ENCODE measurements at regions not wholly inside any gene's neighbourhood (a gene's known extent, or its start where the extent isn't known, plus 50 kb on each side); places are given as distances from the start of the nearest gene placed in this dataset.

DNA sequence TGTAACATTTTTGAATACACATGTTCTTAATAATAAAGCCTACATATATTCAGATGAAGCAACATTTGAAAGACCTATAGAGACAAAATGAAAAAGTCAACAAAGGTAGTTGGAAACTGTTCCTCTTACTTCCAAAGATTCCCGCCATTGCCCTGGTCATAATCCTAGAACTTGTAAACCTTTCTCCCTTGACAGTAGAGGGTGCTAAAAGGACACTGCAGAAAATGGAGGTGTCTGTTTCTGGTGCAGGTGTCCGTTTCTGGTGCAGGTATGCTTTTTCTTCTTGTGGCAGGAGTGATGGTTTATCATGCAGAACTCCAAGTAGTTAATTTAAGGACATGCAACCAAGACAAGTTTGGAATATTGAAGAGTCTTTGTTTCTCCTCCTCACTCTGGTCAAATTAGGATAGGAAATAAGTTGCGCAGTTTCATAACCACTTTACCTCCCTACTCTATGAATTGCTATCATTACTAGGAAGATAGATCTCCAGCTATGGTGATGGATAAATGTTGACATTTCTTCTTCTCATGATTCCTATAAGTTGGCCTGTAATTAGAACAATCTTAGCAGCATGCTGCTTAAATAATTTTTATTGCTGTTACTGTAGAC is 56.0 kb upstream of the FAM174A start:
- no peak overlapping the region for H3K9ac ChIP-seq (ENCODE audit: low read length in 2 of 2)
- H3K4me1 ChIP-seq (ENCODE audit: control insufficient read depth, insufficient read depth, low read length): no peaks in the 10 kb centered on the region
- no peaks in the 10 kb centered on the region for H3K9me3 ChIP-seq (ENCODE audit: control insufficient read depth in 2 of 2, low read length in 2 of 2)
- no peak overlapping the region for H3K27ac ChIP-seq (ENCODE audit: low read length)
- H3K27me3 ChIP-seq (ENCODE audit: control insufficient read depth in 1 of 2, insufficient read depth in 2 of 2, low read length in 2 of 2): no peaks in the 10 kb centered on the region
- H3K4me3 ChIP-seq (ENCODE audit: low read length in 2 of 2): no peak overlapping the region
- no peaks in the 10 kb centered on the region for H3K36me3 ChIP-seq (ENCODE audit: control insufficient read depth in 2 of 2, insufficient read depth in 2 of 2, low read length in 2 of 2)

DNA sequence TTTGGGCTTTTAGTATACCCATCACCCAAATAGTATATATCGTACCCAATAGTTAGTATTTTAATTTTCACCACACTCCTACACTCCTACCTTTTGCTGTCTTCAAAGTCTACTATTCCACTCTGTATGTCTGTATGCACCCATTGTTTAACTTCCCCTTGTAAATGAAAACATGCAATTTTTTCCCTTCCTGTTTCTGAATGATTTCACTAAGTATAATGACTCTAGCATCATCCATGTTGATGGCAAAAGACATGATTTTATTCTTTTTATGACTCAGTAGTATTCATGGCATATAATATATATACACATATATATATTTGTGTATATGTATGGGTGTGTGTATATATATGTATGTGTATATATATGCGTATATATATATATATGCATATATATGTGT is 63.1 kb upstream of the FAM174A start:
- Histone ChIP-seq H3K9ac (ENCODE audit: low read length in 2 of 2) (no peak overlapping the region), H3K27me3 (ENCODE audit: control insufficient read depth in 1 of 2, insufficient read depth in 2 of 2, low read length in 2 of 2) (no peaks in the 10 kb centered on the region), H3K9me3 (ENCODE audit: control insufficient read depth in 2 of 2, low read length in 2 of 2) (no peaks in the 10 kb centered on the region), H3K4me3 (ENCODE audit: low read length in 2 of 2) (no peak overlapping the region), H3K36me3 (ENCODE audit: control insufficient read depth in 2 of 2, insufficient read depth in 2 of 2, low read length in 2 of 2) (no peaks in the 10 kb centered on the region), H3K27ac (ENCODE audit: low read length) (no peak overlapping the region), H3K4me1 (ENCODE audit: control insufficient read depth, insufficient read depth, low read length) (no peaks in the 10 kb centered on the region)

DNA sequence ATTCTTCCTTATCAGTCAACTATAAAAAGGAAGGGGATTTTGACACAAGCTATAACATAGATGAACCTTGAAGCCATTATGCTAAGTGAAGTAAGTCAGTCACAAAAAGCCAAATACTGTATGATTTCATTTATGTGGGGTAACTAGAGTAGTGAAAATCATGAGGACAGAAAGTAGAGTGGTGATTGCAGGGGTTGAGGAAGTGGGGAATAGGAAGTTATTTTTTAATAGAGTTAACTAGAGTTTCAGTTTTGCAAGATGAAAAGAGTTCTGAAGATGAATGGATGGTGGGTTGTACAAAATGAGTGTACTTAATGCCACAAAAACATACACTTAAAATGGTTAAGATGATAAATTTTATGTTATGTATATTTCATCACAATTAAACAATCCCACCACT is 65.4 kb upstream of the FAM174A start:
- H3K9ac ChIP-seq (ENCODE audit: low read length in 2 of 2): no peak overlapping the region
- peaks cover 0 to 3% of the 10 kb centered on the region in 2 donors for H3K9me3 ChIP-seq (ENCODE audit: control insufficient read depth in 2 of 2, low read length in 2 of 2)
- H3K27ac ChIP-seq (ENCODE audit: low read length): no peak overlapping the region
- H3K4me1 ChIP-seq (ENCODE audit: control insufficient read depth, insufficient read depth, low read length): no peaks in the 10 kb centered on the region
- no peaks in the 10 kb centered on the region for H3K27me3 ChIP-seq (ENCODE audit: control insufficient read depth in 1 of 2, insufficient read depth in 2 of 2, low read length in 2 of 2)
- no peak overlapping the region for H3K4me3 ChIP-seq (ENCODE audit: low read length in 2 of 2)
- no peaks in the 10 kb centered on the region for H3K36me3 ChIP-seq (ENCODE audit: control insufficient read depth in 2 of 2, insufficient read depth in 2 of 2, low read length in 2 of 2)

DNA sequence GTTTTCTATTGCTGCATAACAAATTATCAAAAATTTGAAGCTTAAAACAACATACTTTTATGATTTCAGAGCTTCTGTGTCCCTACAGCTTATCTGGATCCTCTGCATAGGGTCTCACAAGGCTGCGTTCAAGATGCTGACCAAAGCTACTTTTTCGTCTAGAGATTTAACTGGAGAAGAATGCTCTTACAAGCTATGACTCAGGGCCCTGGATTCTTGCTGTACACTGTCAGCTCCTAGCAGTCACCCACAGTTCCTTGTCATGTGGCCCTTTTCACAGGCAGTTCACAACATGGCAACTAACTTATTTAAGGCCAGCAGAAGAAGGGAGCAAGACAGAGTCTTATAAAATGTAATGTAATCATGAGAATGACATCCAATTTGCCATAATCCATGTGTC is 70.8 kb upstream of the FAM174A start:
- no peak overlapping the region for H3K4me3 ChIP-seq (ENCODE audit: low read length in 2 of 2)
- H3K9me3 ChIP-seq (ENCODE audit: control insufficient read depth in 2 of 2, low read length in 2 of 2): peaks cover 0 to 3% of the 10 kb centered on the region in 2 donors
- no peak overlapping the region for H3K27ac ChIP-seq (ENCODE audit: low read length)
- H3K4me1 ChIP-seq (ENCODE audit: control insufficient read depth, insufficient read depth, low read length): no peaks in the 10 kb centered on the region
- H3K9ac ChIP-seq (ENCODE audit: low read length in 2 of 2): no peak overlapping the region
- H3K27me3 ChIP-seq (ENCODE audit: control insufficient read depth in 1 of 2, insufficient read depth in 2 of 2, low read length in 2 of 2): no peaks in the 10 kb centered on the region
- no peaks in the 10 kb centered on the region for H3K36me3 ChIP-seq (ENCODE audit: control insufficient read depth in 2 of 2, insufficient read depth in 2 of 2, low read length in 2 of 2)

DNA sequence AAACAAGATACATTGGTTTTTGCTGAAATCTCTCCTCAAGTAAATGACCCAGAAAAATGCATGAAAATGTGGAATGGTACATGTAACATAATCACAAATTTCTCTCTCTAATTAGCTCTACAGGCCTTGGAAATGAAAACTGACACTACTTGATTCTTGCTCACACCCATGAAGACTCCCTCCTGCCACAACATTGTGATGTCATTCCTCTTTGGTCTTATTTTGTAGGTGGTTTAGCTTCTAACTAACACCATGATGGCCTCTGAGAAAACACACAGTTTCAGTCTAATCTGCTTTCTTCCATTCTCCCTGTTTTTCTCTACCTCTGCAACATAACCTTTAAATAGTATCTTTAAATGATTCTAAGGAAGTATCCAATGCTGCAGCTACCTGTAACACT is 78.6 kb upstream of the FAM174A start:
- Histone ChIP-seq H3K27ac (ENCODE audit: low read length) (no peak overlapping the region), H3K4me1 (ENCODE audit: control insufficient read depth, insufficient read depth, low read length) (no peaks in the 10 kb centered on the region), H3K4me3 (ENCODE audit: low read length in 2 of 2) (no peak overlapping the region), H3K9me3 (ENCODE audit: control insufficient read depth in 2 of 2, low read length in 2 of 2) (no peaks in the 10 kb centered on the region), H3K9ac (ENCODE audit: low read length in 2 of 2) (no peak overlapping the region), H3K36me3 (ENCODE audit: control insufficient read depth in 2 of 2, insufficient read depth in 2 of 2, low read length in 2 of 2) (no peaks in the 10 kb centered on the region), H3K27me3 (ENCODE audit: control insufficient read depth in 1 of 2, insufficient read depth in 2 of 2, low read length in 2 of 2) (no peaks in the 10 kb centered on the region)

DNA sequence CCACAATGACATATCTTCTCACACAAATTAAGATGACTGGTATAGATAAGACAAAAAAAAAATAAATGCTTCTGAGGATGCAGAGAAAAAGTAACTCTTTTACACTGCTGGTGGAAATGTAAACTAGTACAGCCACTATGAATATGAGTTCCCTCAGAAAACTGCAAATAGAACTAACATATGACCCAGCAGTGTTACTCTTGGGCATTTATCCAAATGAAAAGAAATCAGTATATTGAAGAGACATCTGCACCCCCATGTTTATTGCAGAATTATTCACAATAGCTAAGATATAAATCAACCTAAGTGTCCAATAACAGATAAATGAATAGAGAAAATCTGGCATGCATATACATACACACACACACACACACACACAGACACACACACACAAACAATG is 83.0 kb upstream of the FAM174A start:
- Histone ChIP-seq H3K9ac (ENCODE audit: low read length in 2 of 2) (no peak overlapping the region), H3K9me3 (ENCODE audit: control insufficient read depth in 2 of 2, low read length in 2 of 2) (no peaks in the 10 kb centered on the region), H3K27me3 (ENCODE audit: control insufficient read depth in 1 of 2, insufficient read depth in 2 of 2, low read length in 2 of 2) (no peaks in the 10 kb centered on the region), H3K27ac (ENCODE audit: low read length) (no peak overlapping the region), H3K36me3 (ENCODE audit: control insufficient read depth in 2 of 2, insufficient read depth in 2 of 2, low read length in 2 of 2) (no peaks in the 10 kb centered on the region), H3K4me3 (ENCODE audit: low read length in 2 of 2) (no peak overlapping the region), H3K4me1 (ENCODE audit: control insufficient read depth, insufficient read depth, low read length) (no peaks in the 10 kb centered on the region)

DNA sequence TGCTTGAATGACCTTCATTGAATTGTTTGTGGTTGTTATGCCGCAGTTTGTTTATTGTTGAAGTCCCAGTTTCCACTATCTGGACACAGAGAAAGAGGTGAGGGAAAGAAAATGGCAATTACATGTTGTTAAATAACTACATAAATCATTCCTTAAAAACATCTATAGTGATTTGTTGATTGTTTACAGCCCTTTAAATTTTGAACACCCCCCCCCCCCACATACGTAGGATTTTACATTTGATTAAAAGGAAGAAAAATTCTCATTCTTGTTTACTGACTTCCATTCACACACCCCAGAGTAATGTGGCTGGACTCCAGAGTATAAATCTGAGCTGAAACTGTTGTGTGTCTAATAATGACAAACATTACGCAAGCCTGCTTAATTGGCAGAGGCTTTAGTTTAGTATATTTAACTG is 87.1 kb upstream of the FAM174A start:
- Histone ChIP-seq H3K27me3 (ENCODE audit: control insufficient read depth in 1 of 2, insufficient read depth in 2 of 2, low read length in 2 of 2) (no peaks in the 10 kb centered on the region), H3K36me3 (ENCODE audit: control insufficient read depth in 2 of 2, insufficient read depth in 2 of 2, low read length in 2 of 2) (no peaks in the 10 kb centered on the region), H3K4me1 (ENCODE audit: control insufficient read depth, insufficient read depth, low read length) (no peaks in the 10 kb centered on the region), H3K4me3 (ENCODE audit: low read length in 2 of 2) (no peak overlapping the region), H3K9ac (ENCODE audit: low read length in 2 of 2) (no peak overlapping the region), H3K9me3 (ENCODE audit: control insufficient read depth in 2 of 2, low read length in 2 of 2) (no peaks in the 10 kb centered on the region), H3K27ac (ENCODE audit: low read length) (no peak overlapping the region)

DNA sequence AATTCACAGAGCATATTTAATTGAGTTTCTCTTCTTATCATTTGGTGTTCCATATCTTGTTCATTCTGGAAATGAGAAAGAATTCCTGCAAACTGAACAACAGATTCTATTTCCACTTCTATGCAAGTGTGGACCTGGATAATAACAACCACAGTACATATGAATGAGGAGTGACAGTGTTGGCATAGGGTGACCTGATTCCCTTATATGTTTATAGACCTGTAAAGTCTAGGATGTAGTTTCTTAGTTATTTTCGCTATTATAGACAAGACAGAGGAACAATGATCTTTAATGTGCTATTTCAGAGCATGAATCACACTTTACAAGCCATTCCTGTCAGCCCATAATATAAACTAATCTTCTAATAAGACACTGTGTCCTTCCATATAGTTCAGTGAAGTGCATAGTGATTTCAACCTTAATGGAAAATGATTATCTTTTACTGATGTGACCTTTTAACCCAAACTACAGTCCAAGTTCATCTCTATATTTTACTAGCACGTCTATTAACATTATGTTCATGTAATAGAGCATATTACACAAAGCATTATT is 88.2 kb upstream of the FAM174A start:
- no peaks in the 10 kb centered on the region for H3K27me3 ChIP-seq (ENCODE audit: control insufficient read depth in 1 of 2, insufficient read depth in 2 of 2, low read length in 2 of 2)
- no peaks in the 10 kb centered on the region for H3K9me3 ChIP-seq (ENCODE audit: control insufficient read depth in 2 of 2, low read length in 2 of 2)
- no peak overlapping the region for H3K4me3 ChIP-seq (ENCODE audit: low read length in 2 of 2)
- no peaks in the 10 kb centered on the region for H3K36me3 ChIP-seq (ENCODE audit: control insufficient read depth in 2 of 2, insufficient read depth in 2 of 2, low read length in 2 of 2)
- H3K27ac ChIP-seq (ENCODE audit: low read length): no peak overlapping the region
- H3K9ac ChIP-seq (ENCODE audit: low read length in 2 of 2): no peak overlapping the region
- no peaks in the 10 kb centered on the region for H3K4me1 ChIP-seq (ENCODE audit: control insufficient read depth, insufficient read depth, low read length)

DNA sequence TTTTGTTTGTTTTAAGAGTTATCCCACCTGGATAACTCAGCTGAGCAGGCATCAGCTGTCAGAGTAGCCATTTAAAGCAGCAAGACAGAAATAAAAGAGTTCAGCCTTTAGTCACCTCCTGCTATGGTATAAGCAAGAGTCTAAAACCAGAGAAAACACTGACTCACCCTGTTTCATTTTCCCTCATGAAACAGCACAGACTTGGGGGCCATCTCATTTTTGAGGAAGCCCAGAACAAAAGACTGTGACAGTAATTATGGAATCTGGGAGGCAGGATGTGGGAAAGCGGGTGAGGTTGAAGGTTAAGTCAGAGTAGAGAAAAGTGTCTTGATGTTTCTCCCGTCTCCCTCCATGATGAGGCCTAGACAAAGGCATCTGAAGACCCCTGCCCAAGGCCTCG is 90.2 kb upstream of the FAM174A start:
- Histone ChIP-seq H3K4me1 (ENCODE audit: control insufficient read depth, insufficient read depth, low read length) (no peaks in the 10 kb centered on the region), H3K9ac (ENCODE audit: low read length in 2 of 2) (no peak overlapping the region), H3K36me3 (ENCODE audit: control insufficient read depth in 2 of 2, insufficient read depth in 2 of 2, low read length in 2 of 2) (no peaks in the 10 kb centered on the region), H3K9me3 (ENCODE audit: control insufficient read depth in 2 of 2, low read length in 2 of 2) (no peaks in the 10 kb centered on the region), H3K27me3 (ENCODE audit: control insufficient read depth in 1 of 2, insufficient read depth in 2 of 2, low read length in 2 of 2) (no peaks in the 10 kb centered on the region), H3K27ac (ENCODE audit: low read length) (no peak overlapping the region), H3K4me3 (ENCODE audit: low read length in 2 of 2) (no peak overlapping the region)

DNA sequence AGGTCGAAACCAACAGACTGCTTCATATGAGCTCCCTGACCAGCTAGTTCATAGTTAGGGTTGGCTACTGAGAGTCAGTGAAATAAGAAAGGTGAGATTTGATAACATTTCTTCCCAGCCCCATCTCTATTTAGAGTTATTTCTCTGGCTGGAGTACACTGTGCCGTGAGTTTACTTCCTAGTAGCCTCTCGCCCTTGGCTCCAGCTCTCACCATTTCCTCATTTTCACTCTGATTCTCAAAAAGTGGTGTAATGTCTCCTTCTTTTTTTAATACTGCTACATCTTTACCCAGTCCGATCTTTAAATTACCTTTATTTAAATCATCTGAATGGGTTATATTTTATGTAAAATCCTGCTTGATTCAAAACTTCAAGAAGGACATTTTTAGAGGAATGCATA is 100.4 kb upstream of the FAM174A start:
- no peaks in the 10 kb centered on the region for H3K9me3 ChIP-seq (ENCODE audit: control insufficient read depth in 2 of 2, low read length in 2 of 2)
- H3K36me3 ChIP-seq (ENCODE audit: control insufficient read depth in 2 of 2, insufficient read depth in 2 of 2, low read length in 2 of 2): no peaks in the 10 kb centered on the region
- H3K4me3 ChIP-seq (ENCODE audit: low read length in 2 of 2): no peak overlapping the region
- H3K4me1 ChIP-seq (ENCODE audit: control insufficient read depth, insufficient read depth, low read length): no peaks in the 10 kb centered on the region
- no peak overlapping the region for H3K27ac ChIP-seq (ENCODE audit: low read length)
- H3K27me3 ChIP-seq (ENCODE audit: control insufficient read depth in 1 of 2, insufficient read depth in 2 of 2, low read length in 2 of 2): no peaks in the 10 kb centered on the region
- H3K9ac ChIP-seq (ENCODE audit: low read length in 2 of 2): no peak overlapping the region

DNA sequence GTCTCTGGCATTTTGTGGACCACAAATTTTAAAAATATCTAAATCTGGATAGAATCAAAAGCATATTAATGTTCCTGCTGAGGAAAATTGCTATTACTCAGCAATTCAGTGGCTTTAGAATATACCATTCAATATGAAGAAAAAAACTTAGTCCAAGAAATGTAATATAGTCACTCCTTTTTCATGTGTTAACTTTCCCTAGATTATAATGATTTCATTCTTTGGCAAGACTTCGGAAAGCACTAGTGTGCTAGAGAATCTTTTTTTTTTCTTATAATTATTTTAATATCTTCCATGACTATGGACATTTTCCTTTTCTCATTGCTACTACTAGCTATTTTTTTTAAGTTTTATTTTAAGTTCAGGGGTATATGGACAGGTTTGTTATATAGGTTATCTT is 102.4 kb upstream of the FAM174A start:
- Histone ChIP-seq H3K4me3 (ENCODE audit: low read length in 2 of 2) (no peak overlapping the region), H3K9me3 (ENCODE audit: control insufficient read depth in 2 of 2, low read length in 2 of 2) (no peaks in the 10 kb centered on the region), H3K4me1 (ENCODE audit: control insufficient read depth, insufficient read depth, low read length) (no peaks in the 10 kb centered on the region), H3K27me3 (ENCODE audit: control insufficient read depth in 1 of 2, insufficient read depth in 2 of 2, low read length in 2 of 2) (no peaks in the 10 kb centered on the region), H3K27ac (ENCODE audit: low read length) (no peak overlapping the region), H3K9ac (ENCODE audit: low read length in 2 of 2) (no peak overlapping the region), H3K36me3 (ENCODE audit: control insufficient read depth in 2 of 2, insufficient read depth in 2 of 2, low read length in 2 of 2) (no peaks in the 10 kb centered on the region)

All from stomach smooth muscle (tissue), 2 donors.